ENCODE measurements at regions not wholly inside any gene's neighbourhood (a gene's known extent, or its start where the extent isn't known, plus 50 kb on each side); places are given as distances from the start of the nearest gene placed in this dataset.
"Not testable (repeated sequence)": the region's sequence is repeated elsewhere in the genome, so short reads cannot be mapped to it uniquely, and the experiment has no call there.

DNA sequence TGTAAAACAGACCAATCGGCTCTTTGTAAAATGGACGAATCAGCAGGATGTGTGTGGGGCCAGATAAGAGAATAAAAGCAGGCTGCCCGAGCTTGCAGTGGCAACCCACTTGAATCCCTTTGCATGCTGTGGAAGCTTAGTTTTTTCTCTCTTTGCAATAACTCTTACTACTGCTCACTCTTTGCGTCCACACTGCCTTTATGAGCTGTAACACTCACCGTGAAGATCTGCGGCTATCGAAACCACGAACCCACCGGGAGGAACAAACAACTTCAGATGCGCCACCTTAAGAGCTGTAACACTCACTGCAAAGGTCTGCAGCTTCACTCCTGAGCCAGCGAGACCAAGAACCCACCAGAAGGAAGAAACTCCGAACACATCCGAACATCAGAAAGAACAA is 722.7 kb downstream of the DIAPH3 start:
- TF ChIP-seq, protein P1, sequence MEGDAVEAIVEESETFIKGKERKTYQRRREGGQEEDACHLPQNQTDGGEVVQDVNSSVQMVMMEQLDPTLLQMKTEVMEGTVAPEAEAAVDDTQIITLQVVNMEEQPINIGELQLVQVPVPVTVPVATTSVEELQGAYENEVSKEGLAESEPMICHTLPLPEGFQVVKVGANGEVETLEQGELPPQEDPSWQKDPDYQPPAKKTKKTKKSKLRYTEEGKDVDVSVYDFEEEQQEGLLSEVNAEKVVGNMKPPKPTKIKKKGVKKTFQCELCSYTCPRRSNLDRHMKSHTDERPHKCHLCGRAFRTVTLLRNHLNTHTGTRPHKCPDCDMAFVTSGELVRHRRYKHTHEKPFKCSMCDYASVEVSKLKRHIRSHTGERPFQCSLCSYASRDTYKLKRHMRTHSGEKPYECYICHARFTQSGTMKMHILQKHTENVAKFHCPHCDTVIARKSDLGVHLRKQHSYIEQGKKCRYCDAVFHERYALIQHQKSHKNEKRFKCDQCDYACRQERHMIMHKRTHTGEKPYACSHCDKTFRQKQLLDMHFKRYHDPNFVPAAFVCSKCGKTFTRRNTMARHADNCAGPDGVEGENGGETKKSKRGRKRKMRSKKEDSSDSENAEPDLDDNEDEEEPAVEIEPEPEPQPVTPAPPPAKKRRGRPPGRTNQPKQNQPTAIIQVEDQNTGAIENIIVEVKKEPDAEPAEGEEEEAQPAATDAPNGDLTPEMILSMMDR (IDR thresholded peaks at IDR 0.05; ENCODE audit: low read depth, low read length, poor library complexity, severe bottlenecking), result not testable (repeated sequence)
- TF ChIP-seq EZH2phosphoT487 (IDR thresholded peaks at IDR 0.05; ENCODE audit: borderline replicate concordance, low read length), result not testable (repeated sequence)

All from DOHH2 (cell line).